CD4-positive, alpha-beta memory T cell (primary cell): ENCODE measurements at regions not wholly inside any gene's neighbourhood (a gene's known extent, or its start where the extent isn't known, plus 50 kb on each side); places are given as distances from the start of the nearest gene placed in this dataset.

Experiments used
- CTCF ChIA-PET: fragments of 350-600 bp; sonication (Branson Sonifier 250); formaldehyde crosslinking; loops from one replicate; lab custom pipeline; 2021; ENCODE audit warnings: inconsistent platforms; ENCODE audit not compliant: partially characterized antibody; lab: Charles Lee
- POLR2A ChIA-PET: fragments of 350-600 bp; sonication (Branson Sonifier 250); formaldehyde crosslinking; loops from one replicate; lab custom pipeline; 2021; ENCODE audit not compliant: partially characterized antibody; lab: Charles Lee
- DNase-seq, 5 donors: peaks; one replicate each; pipeline versions ENCODE4 v3.0.0 to v3.0.0-alpha.2; 2020 to 2022; ENCODE audit warnings: mixed read lengths in 1 of 5
- H3K27ac ChIP-seq: one replicate; pipeline ENCODE4 v1.7.0; 2013; ENCODE audit warnings: low read depth, low read length
- H3K27me3 ChIP-seq: 2 replicates; pipeline ENCODE4 v1.7.0; 2013; ENCODE audit warnings: mild to moderate bottlenecking, low read length, moderate library complexity; ENCODE audit not compliant: insufficient read depth
- H3K36me3 ChIP-seq: 2 replicates; pipeline ENCODE4 v1.7.0; 2013; ENCODE audit warnings: mild to moderate bottlenecking, low read length, moderate library complexity; ENCODE audit not compliant: insufficient read depth
- H3K4me1 ChIP-seq: 2 replicates; pipeline ENCODE4 v1.7.0; 2013; ENCODE audit warnings: mild to moderate bottlenecking, low read length, moderate library complexity; ENCODE audit not compliant: insufficient read depth
- H3K4me3 ChIP-seq, 2 donors: one replicate each; pipeline ENCODE4 v1.7.0; 2013; ENCODE audit warnings: low read length in 2 of 2, mild to moderate bottlenecking in 1 of 2
- H3K9me3 ChIP-seq, 2 donors: one replicate each; pipeline ENCODE4 v1.7.0; 2013; ENCODE audit warnings: low read length in 2 of 2, control low read depth in 1 of 2; ENCODE audit not compliant: control insufficient read depth in 1 of 2
- H3K27ac Mint-ChIP-seq, 7 donors: one replicate each; pipeline ENCODE4 v1.8.0; 2020 to 2021; ENCODE audit warnings: mixed read lengths in 7 of 7, mild to moderate bottlenecking in 6 of 7, inconsistent platforms in 3 of 7, moderate library complexity in 3 of 7
- H3K27me3 Mint-ChIP-seq, 2 donors: one replicate each; pipeline ENCODE4 v1.8.0; 2020 to 2021; ENCODE audit warnings: mixed read lengths in 2 of 2
- H3K36me3 Mint-ChIP-seq, 2 donors: one replicate each; pipeline ENCODE4 v1.8.0; 2020 to 2021; ENCODE audit warnings: mixed read lengths in 2 of 2, inconsistent platforms in 1 of 2, mild to moderate bottlenecking in 1 of 2
- H3K4me1 Mint-ChIP-seq, 4 donors: one replicate each; pipeline ENCODE4 v1.8.0; 2020 to 2021; ENCODE audit warnings: mixed read lengths in 4 of 4, mild to moderate bottlenecking in 1 of 4
- H3K4me3 Mint-ChIP-seq, 8 donors: one replicate each; pipeline ENCODE4 v1.8.0; 2020 to 2021; ENCODE audit warnings: mixed read lengths in 8 of 8, mild to moderate bottlenecking in 7 of 8, moderate library complexity in 6 of 8, inconsistent platforms in 3 of 8
- H3K9me3 Mint-ChIP-seq, 8 donors: one replicate each; pipeline ENCODE4 v1.8.0; 2020 to 2021; ENCODE audit warnings: mixed read lengths in 8 of 8, mild to moderate bottlenecking in 5 of 8, inconsistent platforms in 3 of 8, moderate library complexity in 1 of 8
- intact Hi-C: fragments of 100-400 bp; cut with micrococcal nuclease; formaldehyde crosslinking; loops from one replicate; pipeline ENCODE4 v1.15.1; 2023

DNA sequence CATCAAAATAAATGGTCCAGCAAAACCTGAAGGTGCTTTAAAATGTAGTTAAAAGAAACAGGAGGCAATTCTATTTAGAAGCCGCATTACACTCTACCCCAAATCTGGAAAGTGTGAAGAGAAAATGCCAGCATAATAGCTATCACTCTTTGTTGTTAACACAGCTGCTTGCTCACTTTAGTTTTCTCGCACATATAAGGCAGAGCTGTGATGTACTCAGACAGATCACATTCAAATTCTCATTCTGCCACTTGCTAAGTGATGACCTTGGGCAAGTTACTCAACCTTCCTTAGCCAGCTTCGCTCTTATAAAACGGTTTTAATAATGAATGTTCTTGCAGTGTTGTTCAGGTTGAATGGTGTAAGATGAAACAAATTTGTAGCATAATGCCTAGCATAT lies 56.0 kb upstream of the MGAT4C start:
- Mint-ChIP-seq H3K4me1 (no peaks in the 10 kb centered on the region), H3K27ac (no peak overlapping the region), H3K9me3 (peaks cover 0 to 10% (median 3%) of the 10 kb centered on the region in 8 donors), H3K36me3 (no peaks in the 10 kb centered on the region), H3K4me3 (no peak overlapping the region), H3K27me3 (no peaks in the 10 kb centered on the region)
- DNase-seq = no peak
- no peaks in the 10 kb centered on the region for H3K9me3 ChIP-seq
- H3K27me3 ChIP-seq = no peaks in the 10 kb centered on the region
- no peaks in the 10 kb centered on the region for H3K36me3 ChIP-seq
- intact Hi-C loops = no loop called here
- H3K4me3 ChIP-seq = no peak overlapping the region
- ChIA-PET POLR2A (no interaction called here), CTCF (no interaction called here)
- H3K27ac ChIP-seq = no peak overlapping the region
- H3K4me1 ChIP-seq = no peaks in the 10 kb centered on the region
